Fibroblast of lung (primary cell): ENCODE measurements at regions not wholly inside any gene's neighbourhood (a gene's known extent, or its start where the extent isn't known, plus 50 kb on each side); places are given as distances from the start of the nearest gene placed in this dataset.

Source experiments
- CTCF ChIP-seq, 2 donors: IDR thresholded peaks in 1 of 2; conservative IDR thresholded peaks in 1 of 2; 1 replicate in 1 of 2; 2 replicates in 1 of 2; pipeline ENCODE4 v1.5.1; 2011 to 2012; ENCODE audit warnings: low read length in 2 of 2, control low read depth in 1 of 2, inconsistent platforms in 1 of 2, low read depth in 1 of 2, mild to moderate bottlenecking in 1 of 2
- EZH2 ChIP-seq: IDR thresholded peaks from 2 replicates; pipeline ENCODE4 v1.5.1; 2012; ENCODE audit warnings: low read length, control low read depth, mild to moderate bottlenecking; ENCODE audit errors: missing control alignments

DNA sequence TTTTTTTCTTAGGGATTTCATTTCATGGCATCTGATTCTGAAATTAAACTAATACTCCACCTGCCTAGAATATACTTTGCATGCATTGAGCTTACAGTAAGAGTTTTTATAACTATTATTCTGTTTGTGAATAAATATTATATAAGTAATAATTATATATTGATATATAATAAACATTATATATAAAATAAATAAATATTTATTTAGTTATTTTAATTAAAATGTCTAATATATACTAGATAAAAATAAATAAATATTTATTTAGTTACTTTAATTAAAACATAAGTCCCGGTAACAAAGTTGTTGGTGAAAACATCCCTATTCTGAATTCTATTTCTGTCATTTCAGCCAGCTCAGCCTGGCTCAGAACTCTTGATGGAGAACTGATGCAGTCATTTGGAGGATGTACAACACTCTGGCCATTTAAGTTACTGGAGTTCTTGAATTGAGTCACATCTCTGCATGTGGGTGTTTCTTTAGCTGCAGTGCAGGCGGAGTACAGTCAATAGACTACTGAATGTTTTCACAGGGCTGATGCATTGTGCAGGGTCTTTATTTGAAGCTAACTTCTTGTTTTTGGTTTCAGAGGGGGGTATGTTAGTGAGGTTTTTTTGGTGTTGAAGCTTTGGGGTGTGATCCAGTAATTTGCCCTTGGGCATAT lies 508.9 kb upstream of the ADGRB3 start:
- TF ChIP-seq CTCF (conservative IDR thresholded peaks at IDR 0.05 in 1 of 2, IDR thresholded peaks at IDR 0.05 in 1 of 2; ENCODE audit: low read depth in 1 of 2, low read length in 2 of 2) (no peak), EZH2 (no peak)
